Central memory CD8-positive, alpha-beta T cell (primary cell): ENCODE measurements at regions not wholly inside any gene's neighbourhood (a gene's known extent, or its start where the extent isn't known, plus 50 kb on each side); places are given as distances from the start of the nearest gene placed in this dataset.

ENCODE experiments used
- ATAC-seq: fragments of 150-1000 bp; cut with Tn5 transposase; replicated peaks from 2 replicates; pipeline ENCODE4 v1.10.0; 2022; ENCODE audit warnings: mild to moderate bottlenecking, moderate FRiP score, moderate number of reproducible peaks; ENCODE audit not compliant: poor library complexity, severe bottlenecking; ENCODE audit errors: extremely low read depth
- DNase-seq, 2 donors: peaks; one replicate each; pipeline ENCODE4 v3.0.0; 2021; ENCODE audit warnings: low spot score in 2 of 2
- H3K27ac Mint-ChIP-seq: one replicate; pipeline ENCODE4 v1.8.0; 2022; ENCODE audit warnings: low read depth, mild to moderate bottlenecking, moderate library complexity, mixed read lengths
- H3K27me3 Mint-ChIP-seq: one replicate; pipeline ENCODE4 v1.8.0; 2022; ENCODE audit warnings: mixed read lengths
- H3K36me3 Mint-ChIP-seq: one replicate; pipeline ENCODE4 v1.8.0; 2022; ENCODE audit warnings: mild to moderate bottlenecking, moderate library complexity, mixed read lengths; ENCODE audit not compliant: insufficient read depth
- H3K4me1 Mint-ChIP-seq: one replicate; pipeline ENCODE4 v1.8.0; 2022; ENCODE audit warnings: mixed read lengths
- H3K4me3 Mint-ChIP-seq: one replicate; pipeline ENCODE4 v1.8.0; 2022; ENCODE audit warnings: mild to moderate bottlenecking, moderate library complexity, mixed read lengths
- H3K9me3 Mint-ChIP-seq: one replicate; pipeline ENCODE4 v1.8.0; 2022; ENCODE audit warnings: mixed read lengths

GRCh38 chrX:14235004-14235403, 205.3 kb upstream of the GEMIN8 start:
- H3K4me1 Mint-ChIP-seq, result no peaks in the 10 kb centered on the region
- no peaks in the 10 kb centered on the region for H3K27me3 Mint-ChIP-seq
- no peak overlapping the region for H3K4me3 Mint-ChIP-seq
- peaks cover 5% of the 10 kb centered on the region for H3K9me3 Mint-ChIP-seq
- H3K27ac Mint-ChIP-seq, result no peak overlapping the region
- peaks cover 2% of the 10 kb centered on the region for H3K36me3 Mint-ChIP-seq
- ATAC-seq (no peak), DNase-seq (no peak)

- no peak for ATAC-seq
- no peaks in the 10 kb centered on the region for H3K4me1 Mint-ChIP-seq
- peaks cover 9% of the 10 kb centered on the region for H3K9me3 Mint-ChIP-seq
- DNase-seq, result no peak
- H3K4me3 Mint-ChIP-seq, result no peak overlapping the region
- no peaks in the 10 kb centered on the region for H3K27me3 Mint-ChIP-seq
- H3K27ac Mint-ChIP-seq, result no peak overlapping the region
- no peaks in the 10 kb centered on the region for H3K36me3 Mint-ChIP-seq
Measured at GRCh38 chrX:14232688-14233087, 203.0 kb upstream of the GEMIN8 start.

- Mint-ChIP-seq H3K36me3 (no peaks in the 10 kb centered on the region), H3K4me3 (no peak overlapping the region), H3K4me1 (no peaks in the 10 kb centered on the region), H3K9me3 (peaks cover 5% of the 10 kb centered on the region), H3K27ac (no peak overlapping the region), H3K27me3 (no peaks in the 10 kb centered on the region)
- DNase-seq (no peak), ATAC-seq (no peak)
Measured at GRCh38 chrX:14228611-14229010, 198.9 kb upstream of the GEMIN8 start.

GRCh38 chrX:14220386-14220944, 190.8 kb upstream of the GEMIN8 start:
- ATAC-seq, result no peak
- Mint-ChIP-seq H3K36me3 (no peaks in the 10 kb centered on the region), H3K27me3 (no peaks in the 10 kb centered on the region), H3K4me3 (no peak overlapping the region), H3K27ac (no peak overlapping the region), H3K4me1 (no peaks in the 10 kb centered on the region), H3K9me3 (no peaks in the 10 kb centered on the region)
- DNase-seq, result no peak

GRCh38 chrX:14209034-14209433, 179.3 kb upstream of the GEMIN8 start:
- H3K9me3 Mint-ChIP-seq, result peaks cover 6% of the 10 kb centered on the region
- no peak overlapping the region for H3K4me3 Mint-ChIP-seq
- H3K4me1 Mint-ChIP-seq, result no peaks in the 10 kb centered on the region
- H3K36me3 Mint-ChIP-seq, result no peaks in the 10 kb centered on the region
- H3K27me3 Mint-ChIP-seq, result no peaks in the 10 kb centered on the region
- no peak overlapping the region for H3K27ac Mint-ChIP-seq
- ATAC-seq, result no peak
- DNase-seq, result no peak

GRCh38 chrX:14194711-14195110, 165.0 kb upstream of the GEMIN8 start:
- no peaks in the 10 kb centered on the region for H3K27me3 Mint-ChIP-seq
- H3K27ac Mint-ChIP-seq, result no peak overlapping the region
- no peak for ATAC-seq
- no peak overlapping the region for H3K4me3 Mint-ChIP-seq
- H3K9me3 Mint-ChIP-seq, result peaks cover 7% of the 10 kb centered on the region
- DNase-seq, result no peak
- H3K4me1 Mint-ChIP-seq, result no peaks in the 10 kb centered on the region
- no peaks in the 10 kb centered on the region for H3K36me3 Mint-ChIP-seq

GRCh38 chrX:14193547-14193946, 163.9 kb upstream of the GEMIN8 start:
- Mint-ChIP-seq H3K4me1 (no peaks in the 10 kb centered on the region), H3K9me3 (peaks cover 7% of the 10 kb centered on the region), H3K27ac (no peak overlapping the region), H3K27me3 (no peaks in the 10 kb centered on the region), H3K36me3 (no peaks in the 10 kb centered on the region), H3K4me3 (no peak overlapping the region)
- DNase-seq (no peak), ATAC-seq (no peak)

GRCh38 chrX:14173873-14174272, 144.2 kb upstream of the GEMIN8 start:
- DNase-seq (no peak), ATAC-seq (no peak)
- no peaks in the 10 kb centered on the region for H3K4me1 Mint-ChIP-seq
- no peaks in the 10 kb centered on the region for H3K27me3 Mint-ChIP-seq
- H3K36me3 Mint-ChIP-seq, result no peaks in the 10 kb centered on the region
- H3K27ac Mint-ChIP-seq, result no peak overlapping the region
- H3K4me3 Mint-ChIP-seq, result no peak overlapping the region
- H3K9me3 Mint-ChIP-seq, result no peaks in the 10 kb centered on the region

GRCh38 chrX:14164828-14165227, 135.1 kb upstream of the GEMIN8 start:
- H3K36me3 Mint-ChIP-seq, result no peaks in the 10 kb centered on the region
- H3K27me3 Mint-ChIP-seq, result no peaks in the 10 kb centered on the region
- peaks cover 4% of the 10 kb centered on the region for H3K9me3 Mint-ChIP-seq
- no peak overlapping the region for H3K27ac Mint-ChIP-seq
- H3K4me3 Mint-ChIP-seq, result no peak overlapping the region
- ATAC-seq, result no peak
- no peak for DNase-seq
- no peaks in the 10 kb centered on the region for H3K4me1 Mint-ChIP-seq

- no peak for DNase-seq
- Mint-ChIP-seq H3K9me3 (no peaks in the 10 kb centered on the region), H3K27ac (no peak overlapping the region), H3K27me3 (no peaks in the 10 kb centered on the region), H3K4me1 (no peaks in the 10 kb centered on the region), H3K4me3 (no peak overlapping the region), H3K36me3 (no peaks in the 10 kb centered on the region)
- no peak for ATAC-seq
Measured at GRCh38 chrX:14125462-14125861, 95.8 kb upstream of the GEMIN8 start.

- no peaks in the 10 kb centered on the region for H3K36me3 Mint-ChIP-seq
- H3K4me1 Mint-ChIP-seq, result no peaks in the 10 kb centered on the region
- no peaks in the 10 kb centered on the region for H3K9me3 Mint-ChIP-seq
- no peak overlapping the region for H3K27ac Mint-ChIP-seq
- DNase-seq, result no peak
- no peaks in the 10 kb centered on the region for H3K27me3 Mint-ChIP-seq
- no peak overlapping the region for H3K4me3 Mint-ChIP-seq
- ATAC-seq, result no peak
Measured at GRCh38 chrX:14124562-14124961, 94.9 kb upstream of the GEMIN8 start.

GRCh38 chrX:14095702-14096101, 66.0 kb upstream of the GEMIN8 start:
- H3K4me3 Mint-ChIP-seq, result no peak overlapping the region

GRCh38 chrX:14094191-14094590, 64.5 kb upstream of the GEMIN8 start:
- no peaks in the 10 kb centered on the region for H3K9me3 Mint-ChIP-seq
- DNase-seq (no peak), ATAC-seq (no peak)
- H3K4me1 Mint-ChIP-seq, result no peaks in the 10 kb centered on the region
- no peak overlapping the region for H3K4me3 Mint-ChIP-seq
- no peaks in the 10 kb centered on the region for H3K27me3 Mint-ChIP-seq
- H3K27ac Mint-ChIP-seq, result no peak overlapping the region
- no peaks in the 10 kb centered on the region for H3K36me3 Mint-ChIP-seq

More at GRCh38 chrX:14095702-14096101, 66.0 kb upstream of the GEMIN8 start:
- H3K9me3 Mint-ChIP-seq, result no peaks in the 10 kb centered on the region
- H3K36me3 Mint-ChIP-seq, result no peaks in the 10 kb centered on the region
- ATAC-seq (peak; percentile 28), DNase-seq (peak in 1 of 2 donors; percentile 9)
- H3K27ac Mint-ChIP-seq, result no peak overlapping the region
- no peaks in the 10 kb centered on the region for H3K27me3 Mint-ChIP-seq
- H3K4me1 Mint-ChIP-seq, result no peaks in the 10 kb centered on the region

- H3K4me3 Mint-ChIP-seq, result no peak overlapping the region
- DNase-seq (no peak), ATAC-seq (no peak)
- no peak overlapping the region for H3K27ac Mint-ChIP-seq
- H3K27me3 Mint-ChIP-seq, result peaks cover 9% of the 10 kb centered on the region
- no peaks in the 10 kb centered on the region for H3K4me1 Mint-ChIP-seq
- no peaks in the 10 kb centered on the region for H3K36me3 Mint-ChIP-seq
- no peaks in the 10 kb centered on the region for H3K9me3 Mint-ChIP-seq
Measured at GRCh38 chrX:14084466-14084865, 54.8 kb upstream of the GEMIN8 start.
